ENCODE measurements at regions not wholly inside any gene's neighbourhood (a gene's known extent, or its start where the extent isn't known, plus 50 kb on each side); places are given as distances from the start of the nearest gene placed in this dataset.
"Not testable (repeated sequence)": the region's sequence is repeated elsewhere in the genome, so short reads cannot be mapped to it uniquely, and the experiment has no call there.

- not testable (repeated sequence) for DNase-seq
Observed at GRCh38 chr4:27075603-27076002, 215.0 kb downstream of the STIM2 start.

DNA sequence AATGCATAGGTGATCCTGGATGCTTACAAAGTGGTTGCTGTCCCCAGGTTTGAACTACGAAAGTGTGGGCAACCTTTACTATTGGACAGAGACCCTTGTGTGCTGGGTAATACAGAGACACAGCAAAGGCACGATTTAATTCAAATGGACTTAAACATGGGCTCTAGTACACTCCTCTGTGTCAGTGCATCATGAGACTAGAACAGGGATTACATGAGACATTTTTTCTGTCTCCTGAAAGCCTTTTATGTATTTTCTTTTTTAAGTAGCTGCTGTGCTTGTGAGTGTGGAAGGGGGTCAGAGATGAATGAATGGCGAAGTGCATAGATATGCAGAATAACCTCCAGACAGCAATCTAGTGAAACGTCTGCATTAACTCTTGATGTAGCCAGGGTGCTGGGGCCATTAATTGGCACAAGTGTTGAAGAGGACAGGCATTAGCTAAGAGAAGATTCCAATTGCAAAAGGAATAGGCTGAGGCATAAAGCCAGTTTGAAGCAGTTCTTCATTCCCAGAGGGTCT, 218.4 kb downstream of the STIM2 start:
- no peak for DNase-seq

DNA sequence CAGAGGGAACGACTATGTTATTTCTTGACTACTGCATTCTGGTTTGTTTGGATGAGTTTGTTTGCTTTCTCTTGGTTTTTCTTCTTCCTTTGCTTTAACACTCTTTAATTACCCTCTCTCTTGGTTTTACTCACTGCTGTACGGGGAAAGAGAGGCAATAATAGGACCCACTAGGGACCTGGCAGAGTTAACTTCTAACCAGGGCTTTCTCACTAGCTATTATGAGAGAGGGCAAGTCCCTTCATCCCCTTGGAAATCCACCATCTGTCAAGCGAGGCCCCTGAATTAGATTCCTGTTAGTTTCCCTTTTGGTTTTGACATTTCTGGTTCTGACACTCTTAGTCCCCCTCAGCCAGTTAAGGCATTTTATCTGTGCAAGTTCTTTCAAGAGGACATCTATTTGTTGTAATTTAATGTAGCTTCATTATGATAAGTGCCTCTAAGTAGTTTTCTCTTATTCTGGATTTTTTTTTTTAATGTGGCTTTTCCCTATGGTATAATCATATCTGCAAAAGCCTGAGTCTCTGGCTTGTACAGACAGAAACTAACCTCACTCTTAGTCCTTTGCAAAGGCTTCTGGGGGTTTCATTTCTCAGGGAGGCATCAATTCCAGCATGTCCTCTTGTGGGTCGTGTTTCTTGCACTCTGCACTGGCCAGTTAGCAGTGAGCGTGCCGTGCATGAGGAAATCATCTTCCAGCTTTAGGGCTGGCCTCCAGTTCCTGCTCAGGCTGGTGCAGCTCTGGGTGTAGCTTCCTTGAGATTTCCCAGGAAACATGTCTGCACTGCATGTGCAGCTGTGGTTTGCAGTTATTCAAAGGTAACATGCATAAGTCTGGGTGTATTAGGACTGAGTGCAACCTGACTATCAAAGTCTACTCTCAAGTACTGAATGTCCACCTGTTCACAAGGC, 221.3 kb downstream of the STIM2 start:
- no peak for DNase-seq

DNA sequence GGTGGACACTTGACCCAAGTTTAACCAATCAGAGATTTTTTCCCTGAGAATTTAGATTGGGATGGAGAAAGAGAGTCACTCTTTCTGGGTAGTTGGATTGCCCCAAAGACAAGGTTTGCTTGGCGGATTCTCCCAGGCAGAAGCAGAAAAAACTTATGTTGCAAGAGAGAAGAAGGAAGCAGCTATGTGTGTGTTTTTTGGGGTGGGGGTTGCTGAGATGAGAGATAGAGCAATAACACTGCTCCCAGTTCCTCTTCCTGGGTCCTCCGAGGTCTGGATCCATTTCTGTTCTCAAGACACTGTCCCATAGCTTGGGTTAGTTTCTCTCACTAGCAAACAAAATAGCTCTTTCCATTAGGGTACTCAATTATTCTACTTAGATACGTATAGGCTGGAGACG, 222.1 kb downstream of the STIM2 start:
- DNase-seq = no peak

DNA sequence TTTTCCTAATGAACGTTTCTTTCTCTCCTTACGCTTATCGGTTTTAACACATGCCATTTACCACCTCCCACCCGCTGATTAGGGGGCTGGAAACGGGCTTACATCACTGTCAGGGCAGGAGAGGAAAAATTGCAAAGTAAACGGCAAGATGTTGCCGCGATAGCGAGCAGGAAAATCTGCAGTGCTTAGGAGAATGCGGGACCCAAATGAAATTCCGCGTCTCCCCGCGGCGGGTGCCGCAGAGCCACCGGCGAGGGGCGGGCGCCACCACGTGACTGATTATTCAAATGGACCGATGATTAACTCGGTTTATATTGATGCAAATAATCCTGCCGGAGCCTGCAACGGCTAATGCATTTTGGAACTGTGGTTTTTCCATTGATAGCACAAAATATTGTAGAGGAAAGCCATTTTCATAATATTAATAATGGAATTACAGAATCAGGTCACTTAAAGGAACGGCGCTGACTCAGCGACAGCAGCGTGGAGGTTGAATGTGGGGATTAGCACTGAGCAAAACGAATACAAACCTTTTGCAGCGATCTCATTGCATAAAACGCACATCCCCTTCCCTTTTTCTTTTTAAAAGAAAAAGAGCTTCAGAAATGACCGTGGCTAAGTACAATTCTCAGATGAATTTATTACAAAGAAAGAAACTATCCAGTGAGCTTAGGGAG, 224.2 kb downstream of the STIM2 start:
- DNase-seq = peak; percentile 5

- DNase-seq = no peak
Observed at GRCh38 chr4:27085396-27085795, 224.8 kb downstream of the STIM2 start.

- no peak for DNase-seq
Observed at GRCh38 chr4:27087306-27088045, 226.8 kb downstream of the STIM2 start.

DNA sequence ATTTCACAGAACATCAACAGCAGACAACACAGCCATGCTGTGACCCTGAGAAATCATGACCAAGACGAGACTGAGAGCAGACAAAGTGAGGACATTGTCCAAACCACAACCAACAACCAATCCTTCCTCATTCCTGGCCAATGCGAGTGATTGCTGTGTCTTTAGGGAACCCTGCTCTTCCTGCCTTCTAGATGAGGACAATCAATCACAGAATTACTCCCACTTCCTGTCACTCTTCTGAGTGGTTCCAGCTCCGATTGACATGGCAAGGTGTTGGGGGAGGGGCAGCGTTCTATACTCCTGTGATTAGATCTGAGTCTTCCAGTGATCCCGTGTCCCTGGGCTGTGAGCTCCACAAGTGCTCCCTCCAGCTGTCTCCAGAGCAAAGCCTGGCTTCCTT, 227.8 kb downstream of the STIM2 start:
- DNase-seq = no peak

DNA sequence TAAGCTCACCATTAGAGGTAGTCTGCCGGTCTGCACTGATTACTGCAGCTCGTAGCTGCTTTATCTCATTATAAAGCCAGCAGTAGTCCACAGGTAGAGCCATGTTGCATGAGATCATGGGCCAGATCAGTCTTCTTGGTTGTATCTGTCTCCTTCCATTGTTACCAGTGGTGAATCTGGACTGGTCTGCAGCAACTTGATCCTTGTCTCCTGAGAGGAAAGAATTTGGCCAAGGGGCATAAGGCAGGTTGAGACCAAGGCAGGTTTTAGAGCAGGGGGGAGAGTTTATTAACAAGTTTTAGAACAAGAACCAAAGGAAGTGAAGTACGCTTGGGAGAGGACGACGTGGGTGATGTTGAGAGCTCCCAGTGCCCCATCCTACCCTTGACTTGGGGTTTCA, 228.5 kb downstream of the STIM2 start:
- DNase-seq = no peak

GRCh38 chr4:27090406-27090805, 229.8 kb downstream of the STIM2 start:
- no peak for DNase-seq

GRCh38 chr4:27094224-27094623, 233.6 kb downstream of the STIM2 start:
- DNase-seq = no peak

DNA sequence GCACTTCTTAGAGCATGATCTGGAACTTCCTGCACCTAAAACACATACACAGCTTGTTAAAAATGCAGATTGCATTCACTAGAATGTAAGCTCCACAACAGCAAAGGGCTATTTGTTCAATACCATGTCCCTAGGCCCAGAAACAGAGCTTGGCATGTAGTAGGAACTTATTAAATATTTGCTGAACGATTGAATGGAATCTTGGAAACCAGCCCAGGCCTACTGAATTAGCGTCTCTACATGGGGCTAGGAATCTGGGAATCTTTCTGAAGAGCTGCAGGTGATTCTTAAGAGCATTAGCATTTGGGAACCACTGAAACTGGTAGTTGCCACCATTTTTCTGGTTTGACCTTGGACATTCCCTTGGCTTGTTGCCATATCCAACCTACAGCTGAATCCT, 234.1 kb downstream of the STIM2 start:
- DNase-seq = no peak

DNA sequence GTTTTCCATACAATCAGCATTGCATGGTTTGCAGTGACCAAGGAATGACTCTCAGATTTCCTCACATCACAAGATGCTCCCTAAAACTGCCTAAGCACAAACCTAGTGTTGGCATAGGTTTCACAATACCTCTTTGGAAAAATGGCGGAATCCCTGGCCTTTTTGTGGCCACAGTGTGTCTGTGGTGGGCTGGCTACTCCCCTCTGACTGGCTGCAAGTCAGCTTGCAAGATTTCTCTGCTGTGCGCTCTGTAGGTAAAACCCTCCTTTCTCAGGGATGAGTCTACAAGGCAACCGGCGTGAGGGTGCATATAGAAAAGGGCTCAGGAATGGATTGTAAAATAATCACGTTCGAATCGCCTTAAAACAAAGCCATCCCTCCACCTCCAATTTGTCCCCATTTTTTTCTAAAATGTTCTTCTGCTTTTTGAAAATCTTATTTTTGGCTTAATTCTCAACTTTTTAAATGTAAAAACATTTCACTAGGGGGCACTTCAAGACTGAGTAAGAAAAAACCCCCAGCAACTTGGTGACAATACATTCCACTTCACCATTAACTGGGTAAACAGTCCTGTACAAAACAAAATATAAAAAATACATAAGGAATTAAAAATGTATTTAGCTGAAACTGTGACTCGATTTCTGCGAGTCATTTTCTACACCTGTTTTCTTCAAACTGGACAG, 235.6 kb downstream of the STIM2 start:
- DNase-seq = no peak

- DNase-seq = no peak
Observed at GRCh38 chr4:27098034-27098433, 237.4 kb downstream of the STIM2 start.

- no peak for DNase-seq
Observed at GRCh38 chr4:27100713-27101112, 240.1 kb downstream of the STIM2 start.

- no peak for DNase-seq
Observed at GRCh38 chr4:27101126-27101525, 240.5 kb downstream of the STIM2 start.

GRCh38 chr4:27101561-27101960, 240.9 kb downstream of the STIM2 start:
- no peak for DNase-seq

- DNase-seq = no peak
Observed at GRCh38 chr4:27111627-27112026, 251.0 kb downstream of the STIM2 start.

DNA sequence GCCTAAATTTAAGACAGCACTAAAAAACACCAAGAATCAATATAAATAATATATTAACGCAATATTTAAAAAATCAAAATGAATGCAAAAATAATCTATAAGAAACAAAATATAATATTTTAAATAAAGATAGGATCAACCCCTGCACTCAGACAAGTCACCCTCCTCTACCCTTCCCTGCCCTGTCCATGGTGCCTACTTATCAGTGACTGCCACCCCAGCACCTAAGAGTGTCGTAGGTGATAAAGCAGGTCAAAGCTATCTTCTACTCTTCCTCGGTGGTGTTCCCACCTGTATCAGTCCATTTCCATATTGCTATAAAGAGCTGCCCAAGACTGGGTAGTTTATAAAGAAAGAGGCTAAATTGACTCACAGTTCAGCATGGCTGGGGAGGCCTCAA, 251.9 kb downstream of the STIM2 start:
- DNase-seq = no peak

- no peak for DNase-seq
Observed at GRCh38 chr4:27115221-27115620, 254.6 kb downstream of the STIM2 start.

- DNase-seq = no peak
Observed at GRCh38 chr4:27117453-27117852, 256.8 kb downstream of the STIM2 start.

DNA sequence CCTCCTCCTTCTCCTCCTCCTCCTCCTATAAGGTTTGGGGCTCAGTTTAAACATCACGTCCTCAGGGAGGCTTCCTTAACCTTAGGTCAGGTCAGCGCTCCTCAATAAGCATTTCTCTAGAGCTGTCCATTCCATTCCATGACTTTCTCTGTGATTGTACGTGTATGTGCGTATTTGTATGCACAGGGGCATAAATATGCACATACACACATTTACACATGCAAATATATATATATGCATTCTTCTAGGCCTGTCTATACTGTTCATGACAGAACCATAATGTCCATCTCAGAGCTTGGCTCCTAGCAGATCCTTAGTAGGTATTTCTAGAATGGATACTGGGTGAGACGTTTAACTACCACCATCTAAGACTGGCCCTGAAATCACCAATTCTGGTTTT, 258.6 kb downstream of the STIM2 start:
- no peak for DNase-seq

DNA sequence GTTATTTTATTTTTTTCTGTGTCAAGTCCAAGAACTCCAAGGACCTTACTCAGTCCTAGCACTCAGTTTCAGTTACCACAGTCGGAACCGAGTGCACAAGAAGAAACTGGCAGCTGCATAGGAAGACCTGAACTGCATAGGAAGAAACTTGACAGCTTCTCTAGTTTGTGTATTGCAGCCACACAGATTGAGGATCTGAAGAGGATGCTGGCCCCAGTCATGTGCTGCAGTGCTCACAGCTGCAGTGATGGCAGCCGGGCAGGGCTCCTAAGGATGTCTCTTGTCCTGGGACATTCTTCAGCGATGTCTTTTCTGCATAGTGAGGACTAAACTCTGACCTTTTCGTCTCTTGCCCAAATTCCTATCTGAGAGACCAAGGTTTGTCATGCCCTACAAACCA, 261.2 kb downstream of the STIM2 start:
- no peak for DNase-seq
